WTC11 (cell line): ENCODE measurements at regions not wholly inside any gene's neighbourhood (a gene's known extent, or its start where the extent isn't known, plus 50 kb on each side); places are given as distances from the start of the nearest gene placed in this dataset.

Source experiments
- ATAC-seq: fragments of 200-7000 bp; cut with Tn5 transposase; 2 replicates; pipeline ENCODE4 v1.10.0; 2021; ENCODE audit warnings: mild to moderate bottlenecking, moderate library complexity
- CTCF ChIA-PET: fragments of 300-600 bp; sonication (Branson Sonifier 250); formaldehyde crosslinking; loops from one replicate; lab custom pipeline; 2021; ENCODE audit warnings: antibody characterized with exemption; lab: Charles Lee
- POLR2A ChIA-PET: fragments of 350-600 bp; sonication (Branson Sonifier 250); formaldehyde crosslinking; loops from one replicate; lab custom pipeline; 2021; ENCODE audit warnings: antibody characterized with exemption; lab: Charles Lee
- DNase-seq: peaks from one replicate; pipeline ENCODE4 v3.0.0; 2021; ENCODE audit warnings: low spot score
- H3K27ac Mint-ChIP-seq: 2 replicates; pipeline ENCODE4 v1.8.0; 2021; ENCODE audit warnings: mixed read lengths
- H3K27me3 Mint-ChIP-seq: 2 replicates; pipeline ENCODE4 v1.8.0; 2021; ENCODE audit warnings: low read depth, mild to moderate bottlenecking, moderate library complexity, mixed read lengths
- H3K36me3 Mint-ChIP-seq: 2 replicates; pipeline ENCODE4 v1.8.0; 2021; ENCODE audit warnings: mixed read lengths
- H3K4me1 Mint-ChIP-seq: 2 replicates; pipeline ENCODE4 v1.8.0; 2022; ENCODE audit warnings: mixed read lengths
- H3K4me3 Mint-ChIP-seq: 2 replicates; pipeline ENCODE4 v1.8.0; 2021; ENCODE audit warnings: mild to moderate bottlenecking, moderate library complexity, mixed read lengths
- H3K9me3 Mint-ChIP-seq: 2 replicates; pipeline ENCODE4 v1.8.0; 2021; ENCODE audit warnings: mixed read lengths
- CREB1 ChIP-seq: sonication (generic); formaldehyde crosslinking; IDR thresholded peaks from 2 replicates; pipeline ENCODE4 v1.8.0; 2023; ENCODE audit warnings: mild to moderate bottlenecking, missing genetic modification reagents
- CREM ChIP-seq: sonication (generic); formaldehyde crosslinking; IDR thresholded peaks from 2 replicates; pipeline ENCODE4 v1.8.1; 2022; ENCODE audit warnings: mild to moderate bottlenecking, missing genetic modification reagents, moderate library complexity
- GTF2I ChIP-seq: fragments of 250-450 bp; sonication (Bioruptor Pico); conservative IDR thresholded peaks from 2 replicates; pipeline ENCODE4 v1.4.0; 2021; ENCODE audit warnings: mild to moderate bottlenecking
- HMGA2 ChIP-seq: fragments of 250-450 bp; sonication (Bioruptor Pico); IDR thresholded peaks from 2 replicates; pipeline ENCODE4 v1.4.0; 2021; ENCODE audit warnings: mild to moderate bottlenecking, moderate library complexity
- IRF2 ChIP-seq: sonication (generic); formaldehyde crosslinking; IDR thresholded peaks from 2 replicates; pipeline ENCODE4 v1.8.0; 2022; ENCODE audit warnings: low read depth, missing genetic modification reagents, borderline replicate concordance
- KAT7 ChIP-seq: sonication (generic); formaldehyde crosslinking; IDR thresholded peaks from 2 replicates; pipeline ENCODE4 v1.8.1; 2023; ENCODE audit warnings: missing genetic modification reagents, mild to moderate bottlenecking, borderline replicate concordance
- MYBL2 ChIP-seq: sonication (generic); formaldehyde crosslinking; IDR thresholded peaks from 2 replicates; pipeline ENCODE4 v1.8.1; 2023; ENCODE audit warnings: mild to moderate bottlenecking, moderate library complexity, missing genetic modification reagents
- NFYB ChIP-seq: sonication (generic); formaldehyde crosslinking; conservative IDR thresholded peaks from 2 replicates; pipeline ENCODE4 v1.8.0; 2022; ENCODE audit warnings: low read depth, missing genetic modification reagents
- SMAD4 ChIP-seq: sonication (generic); formaldehyde crosslinking; IDR thresholded peaks from 2 replicates; pipeline ENCODE4 v1.8.0; 2022; ENCODE audit warnings: mild to moderate bottlenecking, missing genetic modification reagents
- SP1 ChIP-seq: sonication (generic); formaldehyde crosslinking; conservative IDR thresholded peaks from 2 replicates; pipeline ENCODE4 v1.8.1; 2022; ENCODE audit warnings: missing genetic modification reagents
- ZNF121 ChIP-seq: sonication (generic); formaldehyde crosslinking; IDR thresholded peaks from 2 replicates; pipeline ENCODE4 v1.8.0; 2023; ENCODE audit warnings: missing genetic modification reagents
- ZNF138 ChIP-seq: sonication (generic); formaldehyde crosslinking; conservative IDR thresholded peaks from 2 replicates; pipeline ENCODE4 v1.8.1; 2022; ENCODE audit warnings: mild to moderate bottlenecking, moderate library complexity, missing genetic modification reagents
- ZNF219 ChIP-seq: sonication (generic); formaldehyde crosslinking; IDR thresholded peaks from 2 replicates; pipeline ENCODE4 v1.8.0; 2023; ENCODE audit warnings: missing genetic modification reagents, mild to moderate bottlenecking, borderline replicate concordance
- ZNF317 ChIP-seq: sonication (generic); formaldehyde crosslinking; IDR thresholded peaks from 2 replicates; pipeline ENCODE4 v1.8.1; 2023; ENCODE audit warnings: low read depth, mild to moderate bottlenecking, moderate library complexity, missing genetic modification reagents, borderline replicate concordance
- TF ChIP-seq, protein P1 (sequence below): fragments of 250-450 bp; sonication (Bioruptor Pico); IDR thresholded peaks from 2 replicates; pipeline ENCODE4 v1.9.0; 2021; ENCODE audit warnings: moderate library complexity, mild to moderate bottlenecking, inconsistent platforms, borderline replicate concordance
- TF ChIP-seq, protein P2 (sequence below): sonication (generic); formaldehyde crosslinking; conservative IDR thresholded peaks from 2 replicates; pipeline ENCODE4 v1.8.1; 2022; ENCODE audit warnings: mild to moderate bottlenecking, missing genetic modification reagents
- TF ChIP-seq, protein P3 (sequence below): sonication (generic); formaldehyde crosslinking; IDR thresholded peaks from 2 replicates; pipeline ENCODE4 v1.8.1; 2022; ENCODE audit warnings: mild to moderate bottlenecking, moderate library complexity, missing genetic modification reagents
- TF ChIP-seq, protein P4 (sequence below): sonication (generic); formaldehyde crosslinking; IDR thresholded peaks from 2 replicates; pipeline ENCODE4 v1.8.1; 2023; ENCODE audit warnings: mild to moderate bottlenecking, missing genetic modification reagents
- TF ChIP-seq, protein P5 (sequence below): sonication (generic); formaldehyde crosslinking; IDR thresholded peaks from 2 replicates; pipeline ENCODE4 v1.8.1; 2023; ENCODE audit warnings: mild to moderate bottlenecking, missing genetic modification reagents
- TF ChIP-seq, protein P6 (sequence below): sonication (generic); formaldehyde crosslinking; IDR thresholded peaks from 2 replicates; pipeline ENCODE4 v1.8.1; 2023; ENCODE audit warnings: mild to moderate bottlenecking, missing genetic modification reagents, moderate library complexity
- TF ChIP-seq, protein P7 (sequence below): fragments of 250-450 bp; sonication (Bioruptor Pico); conservative IDR thresholded peaks from 2 replicates; pipeline ENCODE4 v1.9.0; 2021; ENCODE audit warnings: mild to moderate bottlenecking
- TF ChIP-seq, protein P8 (sequence below): sonication (generic); formaldehyde crosslinking; IDR thresholded peaks from 2 replicates; pipeline ENCODE4 v1.8.1; 2022; ENCODE audit warnings: missing genetic modification reagents, borderline replicate concordance

DNA sequence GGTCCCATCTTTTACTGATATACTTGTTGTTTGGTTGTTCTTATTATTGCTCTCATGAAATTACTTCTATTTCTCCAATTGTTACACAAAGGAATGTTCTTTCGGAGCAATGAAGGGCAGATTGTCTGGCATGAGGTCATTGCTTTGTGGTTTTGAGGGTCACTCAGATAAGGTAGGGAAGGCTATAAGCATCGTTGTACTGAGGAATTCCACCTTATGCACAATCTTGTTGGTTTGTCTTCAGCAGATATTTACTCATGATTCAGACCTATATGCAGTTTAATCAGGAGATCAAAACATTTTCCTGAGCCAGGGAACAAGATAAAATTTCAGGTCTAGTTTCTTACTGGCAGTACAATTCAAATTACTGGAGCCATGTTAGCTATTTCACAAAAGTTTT lies 163.0 kb upstream of the SPHKAP start (continued):
- TF ChIP-seq, protein P1, sequence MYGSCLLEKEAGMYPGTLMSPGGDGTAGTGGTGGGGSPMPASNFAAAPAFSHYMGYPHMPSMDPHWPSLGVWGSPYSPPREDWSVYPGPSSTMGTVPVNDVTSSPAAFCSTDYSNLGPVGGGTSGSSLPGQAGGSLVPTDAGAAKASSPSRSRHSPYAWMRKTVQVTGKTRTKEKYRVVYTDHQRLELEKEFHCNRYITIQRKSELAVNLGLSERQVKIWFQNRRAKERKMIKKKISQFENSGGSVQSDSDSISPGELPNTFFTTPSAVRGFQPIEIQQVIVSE (CRISPR knock-in tag) = no peak
- no peak for TF ChIP-seq ZNF219
- TF ChIP-seq SP1 (CRISPR knock-in tag) = no peak
- no peak for TF ChIP-seq IRF2 (CRISPR knock-in tag)
- no peak for TF ChIP-seq SMAD4 (CRISPR knock-in tag)
- TF ChIP-seq MYBL2 (CRISPR knock-in tag) = no peak
- TF ChIP-seq, all 79 proteins: peak for 0

DNA sequence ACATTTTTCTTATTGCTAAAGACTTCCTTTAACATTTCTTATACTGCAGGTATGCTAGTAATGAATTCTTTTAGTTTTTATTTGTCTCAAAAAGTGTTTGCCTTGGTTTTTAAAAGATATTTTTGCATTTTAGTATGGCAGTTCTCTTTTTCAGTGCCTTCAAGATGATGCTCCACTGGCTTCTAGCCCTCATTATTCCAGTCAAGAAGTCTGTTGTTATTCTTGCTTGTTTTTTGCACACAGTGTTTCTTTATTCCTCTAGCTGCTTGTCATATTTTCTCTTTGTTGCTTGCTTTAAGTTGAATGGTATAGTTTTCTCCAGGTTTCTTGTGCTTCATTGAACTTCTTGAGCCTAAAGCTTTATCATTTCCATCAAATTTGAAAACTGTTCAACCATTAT lies 158.0 kb upstream of the SPHKAP start:
- POLR2A ChIA-PET = no interaction called here
- DNase-seq (no peak), ATAC-seq (no peak)
- Mint-ChIP-seq H3K4me3 (no peak overlapping the region), H3K27me3 (no peaks in the 10 kb centered on the region), H3K4me1 (no peaks in the 10 kb centered on the region), H3K9me3 (peaks cover 41% of the 10 kb centered on the region), H3K36me3 (no peaks in the 10 kb centered on the region; the same call in none of the 2 replicates), H3K27ac (no peak overlapping the region)
- TF ChIP-seq ZNF317 (CRISPR knock-in tag) (peak; percentile 90), ZNF138 (no peak)
- TF ChIP-seq, protein P2, sequence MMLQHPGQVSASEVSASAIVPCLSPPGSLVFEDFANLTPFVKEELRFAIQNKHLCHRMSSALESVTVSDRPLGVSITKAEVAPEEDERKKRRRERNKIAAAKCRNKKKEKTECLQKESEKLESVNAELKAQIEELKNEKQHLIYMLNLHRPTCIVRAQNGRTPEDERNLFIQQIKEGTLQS (CRISPR knock-in tag) = no peak
- CTCF ChIA-PET = no interaction called here

DNA sequence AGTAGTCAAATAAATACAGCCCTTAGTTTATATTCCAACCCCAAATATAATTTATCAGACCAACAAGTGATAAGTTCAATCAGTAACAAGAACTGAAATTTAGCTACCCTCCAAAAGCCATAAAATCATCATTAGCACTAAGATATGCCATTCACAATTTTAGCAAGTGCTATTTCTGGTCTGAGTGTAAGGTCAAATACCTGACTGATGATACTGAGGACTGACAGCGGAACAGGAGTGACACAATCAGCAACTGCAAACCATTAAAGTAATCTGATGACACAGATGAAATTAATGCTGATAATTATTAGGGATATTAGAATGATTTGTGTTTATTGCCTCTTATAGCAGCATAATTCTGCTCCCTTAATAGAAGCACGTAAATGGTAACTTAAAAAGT lies 152.7 kb upstream of the SPHKAP start:
- TF ChIP-seq, protein P3, sequence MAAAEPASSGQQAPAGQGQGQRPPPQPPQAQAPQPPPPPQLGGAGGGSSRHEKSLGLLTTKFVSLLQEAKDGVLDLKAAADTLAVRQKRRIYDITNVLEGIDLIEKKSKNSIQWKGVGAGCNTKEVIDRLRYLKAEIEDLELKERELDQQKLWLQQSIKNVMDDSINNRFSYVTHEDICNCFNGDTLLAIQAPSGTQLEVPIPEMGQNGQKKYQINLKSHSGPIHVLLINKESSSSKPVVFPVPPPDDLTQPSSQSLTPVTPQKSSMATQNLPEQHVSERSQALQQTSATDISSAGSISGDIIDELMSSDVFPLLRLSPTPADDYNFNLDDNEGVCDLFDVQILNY (CRISPR knock-in tag) = no peak
- TF ChIP-seq, protein P4, sequence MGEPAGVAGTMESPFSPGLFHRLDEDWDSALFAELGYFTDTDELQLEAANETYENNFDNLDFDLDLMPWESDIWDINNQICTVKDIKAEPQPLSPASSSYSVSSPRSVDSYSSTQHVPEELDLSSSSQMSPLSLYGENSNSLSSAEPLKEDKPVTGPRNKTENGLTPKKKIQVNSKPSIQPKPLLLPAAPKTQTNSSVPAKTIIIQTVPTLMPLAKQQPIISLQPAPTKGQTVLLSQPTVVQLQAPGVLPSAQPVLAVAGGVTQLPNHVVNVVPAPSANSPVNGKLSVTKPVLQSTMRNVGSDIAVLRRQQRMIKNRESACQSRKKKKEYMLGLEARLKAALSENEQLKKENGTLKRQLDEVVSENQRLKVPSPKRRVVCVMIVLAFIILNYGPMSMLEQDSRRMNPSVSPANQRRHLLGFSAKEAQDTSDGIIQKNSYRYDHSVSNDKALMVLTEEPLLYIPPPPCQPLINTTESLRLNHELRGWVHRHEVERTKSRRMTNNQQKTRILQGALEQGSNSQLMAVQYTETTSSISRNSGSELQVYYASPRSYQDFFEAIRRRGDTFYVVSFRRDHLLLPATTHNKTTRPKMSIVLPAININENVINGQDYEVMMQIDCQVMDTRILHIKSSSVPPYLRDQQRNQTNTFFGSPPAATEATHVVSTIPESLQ = no peak
- no peak for TF ChIP-seq KAT7 (CRISPR knock-in tag)
- TF ChIP-seq CREM (CRISPR knock-in tag) = no peak
- no peak for TF ChIP-seq ZNF121 (CRISPR knock-in tag)
- TF ChIP-seq CREB1 (CRISPR knock-in tag) = no peak
- no peak for TF ChIP-seq GTF2I
- Mint-ChIP-seq H3K27me3 (no peaks in the 10 kb centered on the region), H3K36me3 (peaks cover 11% of the 10 kb centered on the region), H3K4me3 (no peak overlapping the region), H3K4me1 (no peaks in the 10 kb centered on the region), H3K9me3 (peaks cover 64% of the 10 kb centered on the region), H3K27ac (no peak overlapping the region)
- no peak for ATAC-seq
- DNase-seq = no peak
- ChIA-PET CTCF (no interaction called here), POLR2A (no interaction called here)

DNA sequence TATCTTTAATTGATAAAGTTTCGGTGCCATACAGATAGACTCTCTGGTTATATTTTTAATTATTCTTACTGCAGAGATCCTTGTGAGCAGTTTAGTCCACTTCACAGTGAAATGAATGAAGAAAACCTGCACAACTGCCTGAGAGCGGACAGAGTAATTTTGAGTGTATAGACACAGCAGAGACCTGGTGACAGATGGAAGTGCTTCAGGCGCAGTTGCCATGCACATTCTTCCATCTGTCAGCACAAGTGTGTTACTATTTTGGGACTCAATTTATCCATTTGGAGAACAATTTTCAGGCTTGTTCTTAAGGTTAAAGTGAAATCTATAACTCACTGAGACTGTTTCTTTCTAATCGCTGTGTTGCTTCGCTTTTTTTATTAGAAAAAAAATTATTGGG lies 147.8 kb upstream of the SPHKAP start:
- Mint-ChIP-seq H3K27ac (no peak overlapping the region), H3K4me1 (no peaks in the 10 kb centered on the region), H3K36me3 (peaks cover 49% of the 10 kb centered on the region), H3K4me3 (no peak overlapping the region), H3K27me3 (no peaks in the 10 kb centered on the region; the same call in 1 of the 2 replicates), H3K9me3 (peaks cover 87% of the 10 kb centered on the region)
- POLR2A ChIA-PET = no interaction called here
- ATAC-seq (no peak), DNase-seq (no peak)
- CTCF ChIA-PET = no interaction called here
- TF ChIP-seq, protein P5, sequence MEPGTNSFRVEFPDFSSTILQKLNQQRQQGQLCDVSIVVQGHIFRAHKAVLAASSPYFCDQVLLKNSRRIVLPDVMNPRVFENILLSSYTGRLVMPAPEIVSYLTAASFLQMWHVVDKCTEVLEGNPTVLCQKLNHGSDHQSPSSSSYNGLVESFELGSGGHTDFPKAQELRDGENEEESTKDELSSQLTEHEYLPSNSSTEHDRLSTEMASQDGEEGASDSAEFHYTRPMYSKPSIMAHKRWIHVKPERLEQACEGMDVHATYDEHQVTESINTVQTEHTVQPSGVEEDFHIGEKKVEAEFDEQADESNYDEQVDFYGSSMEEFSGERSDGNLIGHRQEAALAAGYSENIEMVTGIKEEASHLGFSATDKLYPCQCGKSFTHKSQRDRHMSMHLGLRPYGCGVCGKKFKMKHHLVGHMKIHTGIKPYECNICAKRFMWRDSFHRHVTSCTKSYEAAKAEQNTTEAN (CRISPR knock-in tag) = no peak
- TF ChIP-seq, protein P6, sequence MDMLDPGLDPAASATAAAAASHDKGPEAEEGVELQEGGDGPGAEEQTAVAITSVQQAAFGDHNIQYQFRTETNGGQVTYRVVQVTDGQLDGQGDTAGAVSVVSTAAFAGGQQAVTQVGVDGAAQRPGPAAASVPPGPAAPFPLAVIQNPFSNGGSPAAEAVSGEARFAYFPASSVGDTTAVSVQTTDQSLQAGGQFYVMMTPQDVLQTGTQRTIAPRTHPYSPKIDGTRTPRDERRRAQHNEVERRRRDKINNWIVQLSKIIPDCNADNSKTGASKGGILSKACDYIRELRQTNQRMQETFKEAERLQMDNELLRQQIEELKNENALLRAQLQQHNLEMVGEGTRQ = no peak
- no peak for TF ChIP-seq NFYB (CRISPR knock-in tag)
- TF ChIP-seq ZNF121 (CRISPR knock-in tag) = no peak
- TF ChIP-seq, protein P7, sequence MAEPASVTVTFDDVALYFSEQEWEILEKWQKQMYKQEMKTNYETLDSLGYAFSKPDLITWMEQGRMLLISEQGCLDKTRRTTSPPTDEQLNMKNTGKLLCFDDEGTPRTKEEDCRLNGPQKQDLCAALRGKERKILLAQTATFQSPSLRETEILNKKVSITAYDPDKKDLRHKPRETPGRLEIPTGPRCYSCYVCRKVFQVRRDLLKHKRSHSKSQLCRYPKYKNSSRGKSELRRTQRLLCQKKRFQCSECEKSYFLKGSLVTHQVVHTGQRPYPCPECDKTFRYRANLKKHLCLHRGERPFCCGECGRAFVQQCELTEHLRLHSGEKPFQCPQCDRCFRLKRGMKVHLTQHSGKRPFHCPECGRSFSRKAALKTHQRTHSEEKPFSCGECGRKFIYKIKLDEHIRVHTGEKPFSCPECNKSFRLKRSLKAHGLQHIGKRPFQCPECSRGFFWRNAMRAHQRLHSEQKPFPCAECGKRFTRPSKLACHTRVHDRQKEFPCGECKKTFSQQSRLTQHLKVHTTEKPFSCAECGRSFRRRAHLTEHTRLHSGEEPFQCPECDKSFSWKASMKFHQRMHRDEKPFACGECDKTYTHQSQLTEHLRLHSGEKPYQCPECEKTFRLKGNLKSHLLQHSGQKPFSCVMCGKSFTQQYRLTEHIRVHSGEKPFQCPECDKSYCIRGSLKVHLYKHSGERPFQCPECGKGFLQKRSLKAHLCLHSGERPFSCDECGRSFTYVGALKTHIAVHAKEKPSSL (CRISPR knock-in tag) = no peak
- TF ChIP-seq, protein P8, sequence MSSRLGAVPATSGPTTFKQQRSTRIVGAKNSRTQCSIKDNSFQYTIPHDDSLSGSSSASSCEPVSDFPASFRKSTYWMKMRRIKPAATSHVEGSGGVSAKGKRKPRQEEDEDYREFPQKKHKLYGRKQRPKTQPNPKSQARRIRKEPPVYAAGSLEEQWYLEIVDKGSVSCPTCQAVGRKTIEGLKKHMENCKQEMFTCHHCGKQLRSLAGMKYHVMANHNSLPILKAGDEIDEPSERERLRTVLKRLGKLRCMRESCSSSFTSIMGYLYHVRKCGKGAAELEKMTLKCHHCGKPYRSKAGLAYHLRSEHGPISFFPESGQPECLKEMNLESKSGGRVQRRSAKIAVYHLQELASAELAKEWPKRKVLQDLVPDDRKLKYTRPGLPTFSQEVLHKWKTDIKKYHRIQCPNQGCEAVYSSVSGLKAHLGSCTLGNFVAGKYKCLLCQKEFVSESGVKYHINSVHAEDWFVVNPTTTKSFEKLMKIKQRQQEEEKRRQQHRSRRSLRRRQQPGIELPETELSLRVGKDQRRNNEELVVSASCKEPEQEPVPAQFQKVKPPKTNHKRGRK (CRISPR knock-in tag) = no peak
- TF ChIP-seq HMGA2 (CRISPR knock-in tag) = no peak
